T-cell (primary cell): ENCODE measurements at regions not wholly inside any gene's neighbourhood (a gene's known extent, or its start where the extent isn't known, plus 50 kb on each side); places are given as distances from the start of the nearest gene placed in this dataset.

Experiments
- ATAC-seq, 4 experiments: fragments of 200-7000 bp in 3 of 4; fragments of 150-1000 bp in 1 of 4; cut with Tn5 transposase; replicated peaks in 1 of 4; 1 replicate in 3 of 4; 2 replicates in 1 of 4; pipeline ENCODE4 v1.10.0; 2021; ENCODE audit warnings: moderate library complexity in 3 of 4, mild to moderate bottlenecking in 2 of 4, moderate number of reproducible peaks in 1 of 4
- CTCF ChIA-PET, 2 donors: fragments of 300-600 bp; sonication (Branson Sonifier 250); formaldehyde crosslinking; loops; one replicate each; lab custom pipeline; 2022; ENCODE audit warnings: antibody characterized with exemption in 2 of 2; lab: Charles Lee
- POLR2A ChIA-PET, 2 donors: fragments of 300-600 bp; sonication (Branson Sonifier 250); formaldehyde crosslinking; loops; one replicate each; lab custom pipeline; 2022; ENCODE audit warnings: antibody characterized with exemption in 2 of 2; lab: Charles Lee
- DNase-seq, 35 experiments: peaks; one replicate each; pipeline versions ENCODE4 v3.0.0 to v3.0.0-alpha.2; 2013 to 2023
- H3K27ac ChIP-seq: one replicate; pipeline ENCODE4 v1.5.1; 2013; ENCODE audit warnings: low read length
- H3K27me3 ChIP-seq, 2 experiments: replicated peaks in 1 of 2; 1 replicate in 1 of 2; 2 replicates in 1 of 2; pipeline versions ENCODE4 v1.6.1 to v1.7.0; 2013; ENCODE audit warnings: low read length in 1 of 2, mixed read lengths in 1 of 2; ENCODE audit not compliant: control insufficient read depth in 2 of 2, insufficient read depth in 2 of 2; ENCODE audit errors: extremely low read depth in 1 of 2
- H3K36me3 ChIP-seq, 2 donors: 1 replicate in 1 of 2; 2 replicates in 1 of 2; pipeline versions ENCODE4 v1.6.1 to v1.7.0; 2013; ENCODE audit warnings: low read length in 1 of 2; ENCODE audit not compliant: control insufficient read depth in 2 of 2, insufficient read depth in 1 of 2; ENCODE audit errors: extremely low read depth in 1 of 2
- H3K4me1 ChIP-seq, 2 experiments: 1 replicate in 1 of 2; 2 replicates in 1 of 2; pipeline versions ENCODE4 v1.6.1 to v1.7.0; 2013; ENCODE audit warnings: low read length in 2 of 2, mixed read lengths in 1 of 2; ENCODE audit not compliant: insufficient read depth in 2 of 2, control insufficient read depth in 1 of 2; ENCODE audit errors: extremely low read depth in 1 of 2
- H3K4me3 ChIP-seq, 2 donors: 1 replicate in 1 of 2; 2 replicates in 1 of 2; pipeline versions ENCODE4 v1.5.1 to v1.7.0; 2013; ENCODE audit warnings: mild to moderate bottlenecking in 2 of 2, low read length in 1 of 2, moderate library complexity in 1 of 2; ENCODE audit not compliant: control insufficient read depth in 1 of 2; ENCODE audit errors: extremely low read depth in 1 of 2
- H3K9me3 ChIP-seq: 2 replicates; pipeline ENCODE4 v1.7.0; 2013
- H3K27ac Mint-ChIP-seq, 2 donors: one replicate each; pipeline ENCODE4 v1.8.0; 2020 to 2021; ENCODE audit warnings: mild to moderate bottlenecking in 2 of 2, mixed read lengths in 2 of 2
- H3K27me3 Mint-ChIP-seq, 2 donors: one replicate each; pipeline ENCODE4 v1.8.0; 2021 to 2022; ENCODE audit warnings: mixed read lengths in 2 of 2
- H3K36me3 Mint-ChIP-seq: one replicate; pipeline ENCODE4 v1.8.0; 2021; ENCODE audit warnings: mixed read lengths
- H3K4me1 Mint-ChIP-seq, 3 donors: one replicate each; pipeline ENCODE4 v1.8.0; 2020 to 2022; ENCODE audit warnings: mixed read lengths in 3 of 3, mild to moderate bottlenecking in 1 of 3
- H3K4me3 Mint-ChIP-seq, 3 donors: one replicate each; pipeline ENCODE4 v1.8.0; 2020 to 2022; ENCODE audit warnings: mild to moderate bottlenecking in 3 of 3, mixed read lengths in 3 of 3, moderate library complexity in 3 of 3
- H3K9me3 Mint-ChIP-seq, 3 donors: one replicate each; pipeline ENCODE4 v1.8.0; 2020 to 2022; ENCODE audit warnings: mixed read lengths in 3 of 3
- WGBS: methylation state at CpG from one replicate; pipeline ENCODE4 v1.1.5; 2013; ENCODE audit warnings: missing lambda C conversion rate; ENCODE audit not compliant: insufficient coverage; 5-methylcytosine and 5-hydroxymethylcytosine counted together

DNA sequence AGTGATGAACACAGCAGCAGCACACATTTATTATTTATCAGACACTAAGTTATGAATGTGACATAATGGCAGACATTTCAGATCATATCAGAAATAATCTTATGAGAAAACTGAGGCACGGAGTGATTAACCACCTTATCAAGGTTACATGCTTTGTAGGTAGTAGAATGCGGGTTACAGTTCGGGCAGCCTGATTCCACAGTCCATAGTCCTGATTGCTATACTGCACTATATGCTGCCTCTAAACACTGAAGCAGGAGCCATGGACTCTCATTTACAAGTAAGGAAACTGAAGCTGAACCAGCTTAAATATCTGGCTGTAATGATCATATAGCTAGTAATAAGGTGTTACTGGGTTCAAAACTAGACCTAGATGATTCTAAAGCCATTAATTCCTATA is 291.3 kb upstream of the ADAMTSL1 start:
- no peaks in the 10 kb centered on the region for H3K9me3 ChIP-seq
- WGBS, result no CpG with 5 or more reads among the region's 3 CpGs
- H3K4me3 Mint-ChIP-seq, result no peak overlapping the region
- peaks cover 0 to 3% (median 0%) of the 10 kb centered on the region in 3 donors for H3K9me3 Mint-ChIP-seq
- no peak overlapping the region for H3K27ac Mint-ChIP-seq
- no peak overlapping the region for H3K4me3 ChIP-seq
- ChIA-PET CTCF (no interaction called here), POLR2A (no interaction called here)
- H3K36me3 ChIP-seq, result no peaks in the 10 kb centered on the region
- H3K27me3 Mint-ChIP-seq, result no peaks in the 10 kb centered on the region
- no peaks in the 10 kb centered on the region for H3K4me1 Mint-ChIP-seq
- H3K27ac ChIP-seq, result no peak overlapping the region
- ATAC-seq (no peak), DNase-seq (no peak)
- no peaks in the 10 kb centered on the region for H3K4me1 ChIP-seq
- no peaks in the 10 kb centered on the region for H3K27me3 ChIP-seq
- no peaks in the 10 kb centered on the region for H3K36me3 Mint-ChIP-seq

DNA sequence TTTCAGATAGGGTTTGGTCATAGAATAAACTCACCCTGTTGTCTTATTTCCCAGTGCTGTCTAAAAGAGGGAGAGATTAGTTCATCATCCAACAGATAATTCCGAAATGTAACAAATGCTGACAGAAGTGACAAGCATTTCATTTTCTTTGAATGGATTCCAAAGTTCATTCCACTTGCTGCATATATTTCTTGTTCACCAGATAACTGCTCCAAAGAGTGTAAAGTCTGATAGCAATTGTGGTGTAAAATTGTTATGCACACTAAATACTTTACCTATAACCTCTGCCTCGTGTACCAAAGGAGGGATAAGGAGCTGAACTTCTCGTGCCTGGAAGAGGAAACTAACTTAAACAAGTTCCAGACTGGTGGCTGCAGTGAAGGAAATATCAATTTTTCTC is 290.0 kb upstream of the ADAMTSL1 start:
- no peaks in the 10 kb centered on the region for H3K36me3 Mint-ChIP-seq
- CTCF ChIA-PET, result no interaction called here

DNA sequence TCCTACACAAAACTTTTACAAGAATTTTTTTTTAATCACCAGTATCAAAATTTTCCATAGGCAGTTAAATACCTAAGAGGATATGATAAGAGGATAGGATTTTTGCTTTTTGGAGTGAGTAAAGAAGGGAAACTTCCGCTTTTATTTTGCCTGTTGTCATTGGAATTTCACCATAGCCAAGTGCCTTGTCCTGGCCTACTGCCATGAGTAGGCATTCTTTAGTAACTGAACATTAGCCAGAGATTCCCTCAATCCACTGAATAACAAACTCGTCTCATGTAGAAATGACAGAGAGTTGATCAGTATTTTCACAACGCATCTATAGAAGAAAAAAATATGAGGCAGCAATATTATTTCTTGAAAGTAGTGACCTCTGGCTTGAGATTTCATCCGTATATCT is 289.6 kb upstream of the ADAMTSL1 start:
- Histone ChIP-seq H3K36me3 (no peaks in the 10 kb centered on the region), H3K9me3 (no peaks in the 10 kb centered on the region), H3K27me3 (no peaks in the 10 kb centered on the region), H3K27ac (no peak overlapping the region), H3K4me1 (no peaks in the 10 kb centered on the region), H3K4me3 (no peak overlapping the region)
- DNase-seq, result no peak
- Mint-ChIP-seq H3K4me3 (no peak overlapping the region), H3K36me3 (no peaks in the 10 kb centered on the region), H3K4me1 (no peaks in the 10 kb centered on the region), H3K27me3 (no peaks in the 10 kb centered on the region), H3K27ac (no peak overlapping the region), H3K9me3 (no peaks in the 10 kb centered on the region)
- WGBS, result no CpG with 5 or more reads among the region's 4 CpGs
- ATAC-seq, result no peak
- CTCF ChIA-PET, result no interaction called here
- POLR2A ChIA-PET, result no interaction called here

More for the DNA sequence above, 290.0 kb upstream of the ADAMTSL1 start:
- Mint-ChIP-seq H3K4me3 (no peak overlapping the region), H3K4me1 (no peaks in the 10 kb centered on the region), H3K9me3 (no peaks in the 10 kb centered on the region), H3K27ac (no peak overlapping the region), H3K27me3 (no peaks in the 10 kb centered on the region)
- no peak for DNase-seq
- no peak for ATAC-seq
- Histone ChIP-seq H3K27me3 (no peaks in the 10 kb centered on the region), H3K4me1 (no peaks in the 10 kb centered on the region), H3K9me3 (no peaks in the 10 kb centered on the region), H3K36me3 (no peaks in the 10 kb centered on the region), H3K27ac (no peak overlapping the region), H3K4me3 (no peak overlapping the region)
- WGBS, result no CpG with 5 or more reads among the region's 3 CpGs
- POLR2A ChIA-PET, result no interaction called here

DNA sequence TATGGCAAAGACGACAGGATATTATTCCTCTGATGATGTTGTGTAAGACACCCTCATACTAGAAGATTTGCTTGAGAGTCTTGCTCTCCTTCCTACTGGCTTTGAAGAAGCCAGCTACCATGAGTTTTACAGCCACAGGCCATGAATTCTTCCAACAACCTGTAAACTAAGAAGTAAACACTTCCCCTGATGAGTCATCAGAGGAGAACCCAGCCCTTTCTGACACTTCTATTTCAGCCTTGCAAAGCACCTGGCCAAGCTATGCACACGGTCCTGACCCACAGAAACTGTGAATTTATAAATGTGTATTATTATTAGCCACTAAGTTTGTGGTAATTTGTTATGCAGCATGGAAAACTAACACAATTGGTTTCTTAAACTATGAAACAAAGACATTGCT is 288.8 kb upstream of the ADAMTSL1 start:
- no peaks in the 10 kb centered on the region for H3K9me3 ChIP-seq
- no CpG with 5 or more reads among the region's 2 CpGs for WGBS

DNA sequence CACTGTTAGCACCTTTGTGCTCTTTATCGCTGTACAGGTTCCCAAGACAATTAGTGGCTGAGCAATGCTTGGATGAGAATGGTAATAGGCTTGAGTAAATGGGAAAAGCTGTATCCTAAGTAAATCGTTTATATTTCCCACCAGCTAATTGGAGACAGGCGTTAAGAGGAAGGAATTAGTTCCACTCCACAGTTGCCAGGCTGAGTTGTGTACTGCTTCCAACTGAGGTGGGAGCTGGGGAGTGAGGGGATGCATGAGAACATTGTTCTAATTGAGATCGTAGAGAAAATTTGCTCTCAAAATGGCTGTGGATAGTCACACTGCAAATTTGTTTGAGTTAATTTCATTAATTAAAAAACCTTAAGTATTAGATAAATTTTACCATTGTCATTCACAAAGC is 285.0 kb upstream of the ADAMTSL1 start:
- no peaks in the 10 kb centered on the region for H3K9me3 Mint-ChIP-seq
- H3K27me3 ChIP-seq, result no peaks in the 10 kb centered on the region
- no peak overlapping the region for H3K27ac ChIP-seq
- CTCF ChIA-PET, result no interaction called here
- no peak for DNase-seq
- ATAC-seq, result no peak
- H3K36me3 Mint-ChIP-seq, result no peaks in the 10 kb centered on the region
- no peaks in the 10 kb centered on the region for H3K4me1 Mint-ChIP-seq
- no peak overlapping the region for H3K4me3 ChIP-seq
- H3K36me3 ChIP-seq, result no peaks in the 10 kb centered on the region
- no peaks in the 10 kb centered on the region for H3K9me3 ChIP-seq
- H3K27me3 Mint-ChIP-seq, result no peaks in the 10 kb centered on the region
- 86% methylated on average over 1 of the region's 4 CpGs for WGBS
- no peak overlapping the region for H3K4me3 Mint-ChIP-seq
- no peak overlapping the region for H3K27ac Mint-ChIP-seq
- no peaks in the 10 kb centered on the region for H3K4me1 ChIP-seq
- POLR2A ChIA-PET, result no interaction called here

More for the DNA sequence above, 288.8 kb upstream of the ADAMTSL1 start:
- ATAC-seq, result no peak
- no peaks in the 10 kb centered on the region for H3K36me3 Mint-ChIP-seq
- Histone ChIP-seq H3K4me3 (no peak overlapping the region), H3K36me3 (no peaks in the 10 kb centered on the region), H3K27ac (no peak overlapping the region), H3K27me3 (no peaks in the 10 kb centered on the region), H3K4me1 (no peaks in the 10 kb centered on the region)
- no peak for DNase-seq
- CTCF ChIA-PET, result no interaction called here
- H3K4me3 Mint-ChIP-seq, result no peak overlapping the region
- H3K27me3 Mint-ChIP-seq, result no peaks in the 10 kb centered on the region
- H3K27ac Mint-ChIP-seq, result no peak overlapping the region
- POLR2A ChIA-PET, result no interaction called here
- no peaks in the 10 kb centered on the region for H3K9me3 Mint-ChIP-seq
- H3K4me1 Mint-ChIP-seq, result no peaks in the 10 kb centered on the region

DNA sequence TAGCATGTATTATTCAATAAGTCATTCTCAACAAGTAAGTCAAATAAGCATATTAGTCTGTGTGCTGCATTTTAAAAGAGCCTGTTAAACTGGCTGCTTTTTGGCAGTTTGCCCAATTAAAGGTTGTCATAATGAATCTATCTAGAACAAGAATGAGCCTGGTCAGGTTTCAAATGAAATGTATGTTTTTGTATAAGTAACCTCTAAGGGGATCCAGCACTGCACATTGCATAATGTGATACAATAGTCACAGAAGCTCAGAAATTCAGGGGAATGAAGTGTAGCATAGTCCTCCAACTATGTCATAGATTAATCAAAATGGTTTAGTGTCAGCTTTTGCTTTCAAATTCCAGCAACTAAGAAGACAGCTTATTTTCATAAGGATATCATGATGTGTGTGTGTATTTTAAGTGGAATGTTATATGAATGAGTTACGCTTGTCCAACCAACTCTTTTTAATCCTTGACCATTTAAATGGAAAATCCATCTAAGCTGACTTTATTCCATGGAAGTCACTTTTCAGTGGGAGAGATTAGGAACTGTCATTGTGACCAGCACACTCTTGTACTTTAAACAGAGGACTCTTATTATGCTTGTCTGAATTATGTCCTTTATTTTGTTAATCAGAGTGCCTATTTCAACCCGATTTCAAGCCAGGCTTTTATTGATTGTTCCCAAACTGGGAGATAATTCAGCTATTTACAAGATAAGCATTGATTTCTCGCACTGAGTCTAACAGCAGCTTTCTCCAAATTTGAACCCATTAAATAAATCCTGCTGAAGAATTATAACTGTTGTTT is 283.9 kb upstream of the ADAMTSL1 start:
- H3K27me3 ChIP-seq, result no peaks in the 10 kb centered on the region
- no peaks in the 10 kb centered on the region for H3K9me3 Mint-ChIP-seq
- POLR2A ChIA-PET, result no interaction called here
- CTCF ChIA-PET, result no interaction called here
- no peaks in the 10 kb centered on the region for H3K27me3 Mint-ChIP-seq
- no peaks in the 10 kb centered on the region for H3K9me3 ChIP-seq
- H3K36me3 Mint-ChIP-seq, result no peaks in the 10 kb centered on the region
- H3K4me1 Mint-ChIP-seq, result no peaks in the 10 kb centered on the region
- no peak for DNase-seq
- H3K4me1 ChIP-seq, result no peaks in the 10 kb centered on the region
- WGBS, result no CpG with 5 or more reads among the region's 3 CpGs
- H3K27ac ChIP-seq, result no peak overlapping the region
- H3K4me3 ChIP-seq, result no peak overlapping the region
- no peak overlapping the region for H3K4me3 Mint-ChIP-seq
- no peaks in the 10 kb centered on the region for H3K36me3 ChIP-seq
- ATAC-seq, result no peak
- H3K27ac Mint-ChIP-seq, result no peak overlapping the region
